DOHH2 (cell line): ENCODE measurements at regions not wholly inside any gene's neighbourhood (a gene's known extent, or its start where the extent isn't known, plus 50 kb on each side); places are given as distances from the start of the nearest gene placed in this dataset.

ENCODE experiments used
- CTCF ChIP-seq: fragments of 200-600 bp; sonication (generic); IDR thresholded peaks from one replicate; pipeline ENCODE4 v1.5.1; 2014; ENCODE audit warnings: antibody characterized with exemption, mild to moderate bottlenecking, low read depth, low read length; ENCODE audit not compliant: poor library complexity, severe bottlenecking
- EZH2phosphoT487 ChIP-seq: fragments of 200-600 bp; sonication (generic); IDR thresholded peaks from 2 replicates; pipeline ENCODE4 v1.6.1; 2017; ENCODE audit warnings: borderline replicate concordance, mild to moderate bottlenecking, antibody characterized with exemption, low read length, moderate library complexity, mixed read lengths

- TF ChIP-seq CTCF (no peak), EZH2phosphoT487 (no peak)
These were observed 94.8 kb upstream of the ATP6AP2 start for GRCh38 chrX:40485973-40486372.
